Duodenal mucosa (tissue), 2 donors: ENCODE measurements at regions not wholly inside any gene's neighbourhood (a gene's known extent, or its start where the extent isn't known, plus 50 kb on each side); places are given as distances from the start of the nearest gene placed in this dataset.

Experiments used
- H3K27ac ChIP-seq: one replicate; pipeline ENCODE4 v1.7.0; 2013; ENCODE audit warnings: low read depth, low read length
- H3K27me3 ChIP-seq, 2 donors: one replicate each; pipeline ENCODE4 v1.7.0; 2013; ENCODE audit warnings: low read length in 2 of 2, control low read depth in 1 of 2; ENCODE audit not compliant: insufficient read depth in 2 of 2, control insufficient read depth in 1 of 2
- H3K36me3 ChIP-seq, 2 donors: one replicate each; pipeline ENCODE4 v1.7.0; 2013; ENCODE audit warnings: low read length in 2 of 2, control low read depth in 1 of 2; ENCODE audit not compliant: insufficient read depth in 2 of 2, control insufficient read depth in 1 of 2
- H3K4me1 ChIP-seq, 2 donors: one replicate each; pipeline ENCODE4 v1.7.0; 2013; ENCODE audit warnings: low read length in 2 of 2, control low read depth in 1 of 2; ENCODE audit not compliant: insufficient read depth in 2 of 2, control insufficient read depth in 1 of 2
- H3K4me3 ChIP-seq, 2 donors: one replicate each; pipeline ENCODE4 v1.7.0; 2013; ENCODE audit warnings: low read length in 2 of 2, low read depth in 1 of 2
- H3K9ac ChIP-seq, 2 donors: one replicate each; pipeline ENCODE4 v1.7.0; 2013; ENCODE audit warnings: low read length in 2 of 2, low read depth in 1 of 2
- H3K9me3 ChIP-seq, 2 donors: one replicate each; pipeline ENCODE4 v1.7.0; 2013; ENCODE audit warnings: low read length in 2 of 2, control low read depth in 1 of 2; ENCODE audit not compliant: control insufficient read depth in 1 of 2

- H3K4me1 ChIP-seq, result no peaks in the 10 kb centered on the region
- no peak overlapping the region for H3K4me3 ChIP-seq
- H3K27ac ChIP-seq, result no peak overlapping the region
- H3K36me3 ChIP-seq, result no peaks in the 10 kb centered on the region
- no peak overlapping the region for H3K9ac ChIP-seq
- H3K27me3 ChIP-seq, result no peaks in the 10 kb centered on the region
- H3K9me3 ChIP-seq, result peaks cover 8 to 15% of the 10 kb centered on the region in 2 donors
Measured at GRCh38 chr12:34348064-34348463, 325.8 kb downstream of the ALG10 start.

DNA sequence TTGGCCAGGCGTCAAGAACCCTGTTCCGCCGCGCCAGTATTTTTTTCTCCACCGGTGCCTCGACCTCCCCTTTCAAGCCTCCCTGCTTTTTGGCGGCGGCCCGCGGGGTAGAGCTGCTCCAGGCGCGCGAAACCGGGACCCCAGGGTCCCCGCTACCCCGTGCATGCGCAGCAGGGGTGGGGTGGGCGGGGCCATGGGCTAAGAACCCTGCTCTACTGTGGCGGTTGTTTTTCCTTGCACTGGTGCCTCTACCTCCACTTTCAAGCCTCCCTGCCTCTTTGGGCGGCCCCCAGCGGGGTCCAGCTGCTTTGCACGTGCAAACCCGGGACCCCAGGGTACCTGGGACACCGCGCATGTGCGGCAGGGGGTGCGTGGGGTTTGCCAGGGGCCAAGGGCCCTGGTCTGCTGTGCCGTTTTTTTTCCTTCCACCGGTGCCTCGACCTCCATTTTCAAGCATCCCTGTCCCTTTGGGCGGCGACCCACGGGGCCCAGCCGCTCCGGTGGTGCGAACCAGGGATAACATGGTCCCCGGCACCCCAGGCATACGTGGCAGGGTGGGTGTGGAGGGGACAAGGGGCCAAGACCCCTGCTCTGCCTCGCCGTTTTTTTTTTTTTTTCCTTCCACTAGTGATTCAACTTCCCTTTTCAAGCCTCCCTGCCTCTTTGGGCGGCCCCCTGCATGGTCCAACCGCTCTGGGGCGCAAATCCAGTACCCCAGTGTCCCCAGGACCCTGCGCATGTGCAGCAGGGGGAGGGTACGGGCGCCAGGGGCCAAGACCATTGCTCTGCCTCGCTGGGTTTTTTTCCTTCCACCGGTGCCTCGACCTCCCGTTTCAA is 326.8 kb downstream of the ALG10 start:
- H3K27ac ChIP-seq, result no peak overlapping the region
- no peak overlapping the region for H3K9ac ChIP-seq
- H3K27me3 ChIP-seq, result no peaks in the 10 kb centered on the region
- H3K9me3 ChIP-seq, result peaks cover 8 to 17% of the 10 kb centered on the region in 2 donors
- no peaks in the 10 kb centered on the region for H3K36me3 ChIP-seq
- no peak overlapping the region for H3K4me3 ChIP-seq
- H3K4me1 ChIP-seq, result no peaks in the 10 kb centered on the region

- Histone ChIP-seq H3K36me3 (no peaks in the 10 kb centered on the region), H3K27ac (no peak overlapping the region), H3K9ac (no peak overlapping the region), H3K27me3 (no peaks in the 10 kb centered on the region), H3K4me3 (no peak overlapping the region), H3K4me1 (no peaks in the 10 kb centered on the region), H3K9me3 (peaks cover 8 to 18% of the 10 kb centered on the region in 2 donors)
Measured at GRCh38 chr12:34349673-34349961, 327.3 kb downstream of the ALG10 start.

- no peak overlapping the region for H3K27ac ChIP-seq
- no peak overlapping the region for H3K9ac ChIP-seq
- no peaks in the 10 kb centered on the region for H3K36me3 ChIP-seq
- H3K27me3 ChIP-seq, result no peaks in the 10 kb centered on the region
- H3K4me3 ChIP-seq, result no peak overlapping the region
- H3K4me1 ChIP-seq, result no peaks in the 10 kb centered on the region
- H3K9me3 ChIP-seq, result peaks cover 13 to 25% of the 10 kb centered on the region in 2 donors
Measured at GRCh38 chr12:34350092-34351041, 328.1 kb downstream of the ALG10 start.

DNA sequence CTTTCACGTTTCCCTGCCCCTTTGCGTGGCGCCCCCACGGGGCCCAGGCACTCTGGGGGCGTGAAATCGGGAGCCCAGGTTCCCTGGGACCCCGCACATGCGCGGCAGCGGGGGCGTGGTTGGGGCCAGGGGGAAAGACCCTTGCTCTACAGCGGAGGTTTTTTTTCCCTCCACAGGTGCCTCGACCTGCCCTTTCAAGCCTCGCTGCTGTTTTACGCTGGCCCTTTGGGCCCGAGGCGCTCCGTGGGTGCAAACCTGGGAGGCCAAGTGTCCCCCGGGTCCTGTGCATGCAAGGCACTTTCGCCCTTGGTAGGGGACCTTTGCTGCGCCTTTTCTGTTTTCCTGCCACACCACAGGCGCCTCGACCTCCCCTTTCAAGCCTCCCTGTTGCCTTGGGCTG is 329.8 kb downstream of the ALG10 start:
- Histone ChIP-seq H3K9ac (no peak overlapping the region), H3K27me3 (no peaks in the 10 kb centered on the region), H3K27ac (no peak overlapping the region), H3K4me1 (no peaks in the 10 kb centered on the region), H3K36me3 (no peaks in the 10 kb centered on the region), H3K9me3 (peaks cover 17 to 32% of the 10 kb centered on the region in 2 donors), H3K4me3 (no peak overlapping the region)

DNA sequence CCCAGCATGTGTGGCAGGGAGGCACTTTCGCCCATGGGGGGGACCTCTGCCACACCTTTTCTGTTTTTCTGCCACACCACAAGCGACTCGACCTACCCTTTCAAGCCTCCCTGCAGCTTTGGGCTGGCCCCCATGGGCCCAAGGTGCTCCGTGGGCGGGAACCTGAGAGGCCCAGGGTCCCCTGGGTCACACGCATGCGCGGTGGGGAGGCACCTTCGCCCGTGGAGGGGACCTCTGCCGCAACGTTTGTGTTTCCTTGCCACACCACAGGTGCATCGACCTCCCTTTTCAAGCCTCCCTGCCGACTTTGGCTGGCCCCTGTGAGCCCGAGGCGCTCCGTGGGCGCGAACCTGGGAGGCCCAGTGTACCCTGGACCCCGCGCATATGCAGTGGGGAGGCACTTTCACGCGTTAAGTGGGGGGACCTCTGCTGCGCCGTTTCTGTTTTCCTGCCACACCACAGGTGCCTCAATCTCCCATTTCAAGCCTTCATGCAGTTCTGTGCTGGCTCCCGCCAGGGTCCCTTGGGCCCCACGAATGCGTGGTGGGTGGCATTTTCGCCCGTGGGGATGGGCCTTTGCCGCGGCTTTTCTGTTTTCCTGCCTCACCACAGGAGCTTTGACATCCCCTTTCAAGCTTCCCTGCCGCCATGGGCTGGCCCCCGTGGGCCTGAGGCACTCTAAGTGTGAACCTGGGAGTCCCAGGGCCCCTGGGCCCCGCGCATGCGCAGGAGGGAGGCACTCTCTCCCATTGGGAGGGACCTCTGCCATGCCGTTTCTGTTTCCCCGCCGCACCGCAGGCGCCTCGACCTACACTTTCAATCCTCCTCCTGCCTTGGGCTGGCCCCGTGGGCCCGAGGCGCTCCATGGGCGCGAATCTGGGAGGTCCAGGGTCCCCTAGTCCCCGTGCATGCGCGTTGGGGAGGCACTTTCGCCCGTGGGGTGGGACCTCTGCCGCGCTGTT is 332.2 kb downstream of the ALG10 start:
- Histone ChIP-seq H3K9ac (no peak overlapping the region), H3K9me3 (peaks cover 17 to 44% of the 10 kb centered on the region in 2 donors), H3K27ac (no peak overlapping the region), H3K4me1 (no peaks in the 10 kb centered on the region), H3K4me3 (no peak overlapping the region), H3K36me3 (no peaks in the 10 kb centered on the region), H3K27me3 (no peaks in the 10 kb centered on the region)

DNA sequence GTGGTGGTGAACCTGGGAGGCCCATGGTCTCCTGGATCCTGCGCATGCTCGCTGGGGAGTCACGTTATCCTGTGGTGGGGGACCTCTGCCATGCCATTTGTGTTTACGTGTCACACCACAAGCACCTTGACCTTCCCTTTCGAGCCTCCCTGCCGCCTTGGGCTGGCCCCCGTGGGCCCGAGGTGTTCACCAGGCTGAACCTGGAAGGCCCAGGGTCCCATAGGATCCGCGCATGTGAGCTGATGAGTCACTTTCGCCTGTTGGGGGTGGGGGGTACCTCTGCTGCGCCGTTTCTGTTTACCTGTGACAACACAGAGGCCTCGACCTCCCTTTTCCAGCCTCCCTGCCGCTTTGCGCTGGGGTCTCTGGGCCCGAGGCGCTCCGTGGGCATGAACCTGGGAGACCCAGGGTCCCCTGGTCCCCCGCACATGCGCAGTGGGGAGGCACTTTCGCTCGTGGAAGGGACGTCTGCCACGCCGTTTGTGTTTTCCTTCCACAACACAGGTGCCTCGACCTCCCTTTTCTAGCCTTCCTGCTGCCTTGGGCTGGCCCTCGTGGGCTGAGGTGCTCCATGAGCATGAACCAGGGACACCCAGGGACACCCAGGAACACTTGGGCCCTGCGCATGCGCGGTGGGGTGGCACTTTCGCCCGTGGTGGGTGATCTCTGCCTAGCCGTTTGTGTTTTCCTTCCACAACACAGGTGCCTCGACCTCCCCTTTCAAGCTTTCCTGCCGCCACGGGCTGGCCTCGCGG is 334.1 kb downstream of the ALG10 start:
- Histone ChIP-seq H3K27me3 (no peaks in the 10 kb centered on the region), H3K4me1 (no peaks in the 10 kb centered on the region), H3K9ac (no peak overlapping the region), H3K4me3 (no peak overlapping the region), H3K27ac (no peak overlapping the region), H3K36me3 (no peaks in the 10 kb centered on the region), H3K9me3 (peaks cover 17 to 54% of the 10 kb centered on the region in 2 donors)

- H3K9me3 ChIP-seq, result peaks cover 24 to 67% of the 10 kb centered on the region in 2 donors
- no peaks in the 10 kb centered on the region for H3K27me3 ChIP-seq
- no peaks in the 10 kb centered on the region for H3K4me1 ChIP-seq
- no peak overlapping the region for H3K9ac ChIP-seq
- H3K36me3 ChIP-seq, result no peaks in the 10 kb centered on the region
- H3K27ac ChIP-seq, result no peak overlapping the region
- H3K4me3 ChIP-seq, result no peak overlapping the region
Measured at GRCh38 chr12:34357791-34358190, 335.5 kb downstream of the ALG10 start.

DNA sequence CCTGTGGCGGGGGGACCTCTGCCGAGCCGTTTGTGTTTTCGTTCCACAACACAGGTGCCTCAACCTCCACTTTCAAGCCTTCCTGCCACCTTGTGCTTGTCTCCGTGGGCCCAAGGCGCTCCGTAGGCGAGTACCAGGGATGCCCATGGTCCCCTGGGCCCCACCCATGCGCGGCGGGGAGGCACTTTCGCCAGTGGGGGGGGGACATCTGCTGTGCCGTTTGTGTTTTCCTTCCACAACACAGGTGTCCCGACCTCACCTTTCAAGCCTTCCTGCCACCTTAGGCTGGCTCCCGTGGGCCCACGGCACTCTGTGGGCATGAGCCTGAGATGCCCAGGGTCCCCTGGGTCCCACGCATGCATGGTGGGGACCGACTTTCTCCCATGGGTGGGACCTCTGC is 335.9 kb downstream of the ALG10 start:
- Histone ChIP-seq H3K27me3 (no peaks in the 10 kb centered on the region), H3K36me3 (no peaks in the 10 kb centered on the region), H3K27ac (no peak overlapping the region), H3K9ac (no peak overlapping the region), H3K9me3 (peaks cover 25 to 71% of the 10 kb centered on the region in 2 donors), H3K4me3 (no peak overlapping the region), H3K4me1 (no peaks in the 10 kb centered on the region)
